NCI-H748 (cell line): ENCODE measurements at regions not wholly inside any gene's neighbourhood (a gene's known extent, or its start where the extent isn't known, plus 50 kb on each side); places are given as distances from the start of the nearest gene placed in this dataset.
A peak's percentile ranks its signal among the peaks of the same experiment; 100 is the strongest.

Experiments
- DNase-seq: peaks from one replicate; lab custom pipeline; 2025; ENCODE audit not compliant: unreplicated experiment; lab: John Stamatoyannopoulos, UW

DNA sequence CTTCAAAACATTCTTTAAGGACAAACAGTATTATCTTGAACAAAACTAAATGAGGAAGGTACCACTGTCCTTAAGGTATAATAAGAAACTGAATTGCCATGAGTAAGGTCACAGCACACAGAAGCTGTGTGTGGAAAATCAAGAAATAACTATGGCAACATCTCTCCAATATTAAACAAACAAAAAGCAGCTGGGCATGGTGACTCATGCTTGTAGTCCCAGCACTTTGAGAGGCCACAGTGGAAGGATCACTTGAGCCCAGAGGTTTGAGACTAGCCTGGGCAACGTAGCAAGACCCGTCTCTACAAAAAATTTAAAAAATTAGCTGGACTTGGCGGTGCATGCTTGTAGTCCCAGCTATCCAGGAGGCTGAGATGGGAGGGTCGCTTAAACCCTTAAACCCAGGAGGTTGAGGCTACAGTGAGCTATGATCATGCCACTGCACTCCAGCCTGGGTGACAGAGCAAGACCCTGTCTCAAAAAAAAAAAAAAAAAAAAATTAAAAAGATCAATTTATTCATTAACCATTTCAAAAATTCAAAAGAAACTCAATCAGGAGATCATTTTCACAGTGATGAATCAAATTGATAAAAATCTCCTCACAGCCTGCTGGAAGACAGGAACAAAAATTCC, 195.4 kb downstream of the SKIDA1 start:
- DNase-seq, result peak; percentile 42

- peak; percentile 22 for DNase-seq
Measured at GRCh38 chr10:21327289-21327993, 198.0 kb downstream of the SKIDA1 start.

GRCh38 chr10:21326594-21327288, 198.7 kb downstream of the SKIDA1 start:
- peak; percentile 5 for DNase-seq

DNA sequence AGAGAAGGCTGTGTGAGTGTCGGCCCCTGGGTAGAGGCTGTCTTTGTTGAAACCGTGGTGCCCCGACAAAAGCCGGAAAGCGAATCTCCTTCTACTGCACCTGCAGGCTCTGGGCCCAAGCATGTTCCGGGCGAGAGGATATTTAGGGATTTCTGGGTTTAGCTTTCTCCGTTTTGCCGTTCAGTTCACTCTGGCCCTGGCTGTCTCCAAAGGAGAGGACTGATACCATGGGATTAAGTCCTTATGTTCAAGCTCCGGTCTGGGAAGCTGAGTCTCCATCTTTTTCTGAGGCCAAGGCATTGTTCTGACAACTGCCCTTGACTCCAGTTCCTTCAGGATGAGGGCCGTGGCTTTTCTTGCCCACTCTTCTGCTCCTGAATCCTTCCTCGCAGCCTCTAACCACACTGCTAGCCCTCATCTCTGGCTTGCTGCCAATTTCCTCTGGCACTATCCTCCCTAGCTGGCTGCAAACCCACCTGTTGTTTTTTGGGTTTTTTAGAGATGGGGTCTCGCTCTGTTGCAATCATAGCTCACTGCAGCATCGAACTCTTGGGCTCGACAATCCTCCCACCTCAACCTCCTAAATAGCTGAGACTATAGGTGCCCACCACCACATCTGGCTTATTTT, 206.8 kb downstream of the SKIDA1 start:
- peak; percentile 38 for DNase-seq

DNA sequence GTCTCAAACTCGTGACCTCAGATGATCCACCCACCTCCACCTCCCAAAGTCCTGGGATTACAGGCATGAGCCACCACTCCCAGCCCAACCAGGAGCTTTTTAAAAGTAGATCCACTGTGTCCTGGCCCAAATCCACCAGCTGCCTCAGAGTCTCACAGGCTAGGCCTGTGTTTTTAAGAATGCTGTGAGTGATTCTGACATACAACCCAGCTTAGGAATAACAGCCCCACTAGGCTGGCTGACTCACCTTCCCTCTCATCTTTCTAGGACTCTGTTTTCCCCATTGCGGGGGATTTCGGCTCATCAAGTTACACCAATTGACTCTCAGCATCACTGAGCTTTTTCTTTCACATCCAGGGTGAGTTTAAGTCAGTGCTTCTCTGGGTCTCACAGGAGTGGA, 207.6 kb downstream of the SKIDA1 start:
- no peak for DNase-seq

GRCh38 chr10:21315645-21316220, 209.7 kb downstream of the SKIDA1 start:
- DNase-seq, result no peak

- no peak for DNase-seq
Measured at GRCh38 chr10:21314906-21315644, 210.4 kb downstream of the SKIDA1 start.

DNA sequence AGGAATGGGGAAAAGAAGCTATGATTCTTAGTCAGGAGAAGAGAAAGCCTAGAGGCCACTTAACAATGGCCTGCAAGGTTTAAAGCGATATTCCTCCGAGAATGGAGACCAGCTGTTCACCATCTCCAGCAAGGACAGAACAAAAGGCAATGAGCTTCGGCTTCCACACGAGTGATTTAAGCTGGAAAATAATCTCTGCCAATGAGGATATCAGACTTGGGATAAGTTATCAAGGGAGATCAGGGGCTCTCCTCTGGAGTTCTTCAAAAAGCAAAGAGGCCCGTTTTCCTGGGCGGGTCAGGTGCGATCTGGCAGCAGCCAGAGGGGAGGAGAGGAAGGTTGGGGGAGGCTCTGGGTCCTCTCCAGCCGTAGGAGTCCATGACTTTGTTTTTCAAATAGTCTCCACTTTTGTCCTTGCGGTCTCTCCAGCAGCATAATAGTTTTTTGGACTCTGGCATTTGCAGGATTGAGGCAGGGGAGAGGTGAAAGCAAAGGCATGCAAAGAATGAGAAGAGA, 211.3 kb downstream of the SKIDA1 start:
- no peak for DNase-seq

GRCh38 chr10:21313691-21314090, 211.8 kb downstream of the SKIDA1 start:
- no peak for DNase-seq

DNA sequence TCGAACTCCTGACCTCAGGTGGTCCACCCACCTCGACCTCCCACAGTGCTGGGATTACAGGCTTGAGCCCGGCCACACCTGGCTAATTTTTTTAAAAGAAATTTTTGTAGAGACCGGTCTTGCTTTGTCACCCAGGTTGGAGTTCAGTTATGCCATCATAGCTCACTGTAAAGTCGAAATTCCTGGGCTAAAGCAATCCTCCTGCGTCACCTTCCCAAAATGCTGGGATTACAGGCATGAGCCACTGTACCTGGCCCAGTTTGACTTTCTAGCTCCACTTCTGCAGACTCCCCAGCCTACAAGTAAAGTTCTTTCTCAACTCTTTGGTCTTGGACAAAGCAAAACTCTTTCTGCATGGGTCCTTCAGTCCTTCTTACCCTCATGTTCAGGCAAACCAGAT, 214.1 kb downstream of the SKIDA1 start:
- no peak for DNase-seq

DNA sequence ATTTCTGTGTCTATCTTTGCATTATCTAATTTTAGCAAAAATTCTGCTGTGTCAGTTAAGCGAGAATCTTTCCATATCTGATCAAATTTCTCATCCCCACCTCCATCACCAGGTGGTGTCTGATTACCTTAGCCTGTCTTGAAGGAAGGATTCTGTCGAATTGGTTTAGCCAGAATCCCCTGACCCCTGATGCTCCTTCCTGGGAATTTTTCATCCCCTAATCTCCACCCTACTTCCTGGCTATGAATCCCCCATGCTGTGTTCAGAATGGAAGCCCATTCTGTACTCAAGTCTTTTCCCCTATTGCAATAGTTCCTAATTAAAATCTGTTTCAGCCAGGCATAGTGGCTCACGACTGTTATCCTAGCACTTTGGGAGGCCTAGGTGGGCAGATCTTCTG, 216.1 kb downstream of the SKIDA1 start:
- DNase-seq, result no peak

DNA sequence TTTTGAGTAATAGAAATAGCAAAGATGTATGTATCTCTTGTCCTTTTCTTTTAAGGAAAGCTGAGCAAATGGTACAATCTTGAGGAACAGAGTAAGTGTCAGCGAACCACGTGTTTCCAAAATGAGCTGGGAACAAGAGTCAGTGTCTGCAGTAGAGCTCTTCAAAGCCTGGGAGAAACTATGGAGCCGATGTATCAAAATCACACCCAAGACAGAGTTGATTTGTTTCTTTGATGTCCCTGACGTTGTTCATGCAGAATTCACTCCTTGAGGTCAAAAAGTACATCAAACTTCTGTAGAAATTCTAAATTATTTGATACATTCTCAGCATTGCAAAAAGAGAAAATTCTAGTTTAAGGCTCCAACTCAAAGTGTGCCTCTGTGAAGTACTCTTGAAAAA, 216.5 kb downstream of the SKIDA1 start:
- no peak for DNase-seq

- no peak for DNase-seq
Measured at GRCh38 chr10:21308018-21308417, 217.5 kb downstream of the SKIDA1 start.

GRCh38 chr10:21304608-21305007, 220.9 kb downstream of the SKIDA1 start:
- no peak for DNase-seq

DNA sequence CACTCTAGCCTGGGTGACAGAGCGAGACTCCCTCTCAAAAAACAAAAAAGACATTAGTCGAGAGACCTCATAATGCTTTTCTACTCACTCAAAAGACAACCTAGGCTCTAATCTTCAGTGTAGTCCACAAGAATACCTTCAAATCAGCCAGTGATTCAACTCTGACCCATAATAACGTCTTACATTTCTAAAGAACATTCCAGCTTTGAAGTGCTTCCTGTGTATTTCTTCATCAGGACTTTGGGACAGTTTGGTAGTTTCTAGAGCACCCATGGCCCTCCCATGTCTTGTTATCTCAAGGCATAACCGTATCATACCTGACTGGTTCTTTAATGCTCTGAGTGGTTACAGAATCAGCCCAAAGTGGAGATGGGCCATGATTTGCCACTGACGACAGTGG, 221.3 kb downstream of the SKIDA1 start:
- no peak for DNase-seq

GRCh38 chr10:21300551-21300950, 224.9 kb downstream of the SKIDA1 start:
- DNase-seq, result no peak

GRCh38 chr10:21299330-21299729, 226.2 kb downstream of the SKIDA1 start:
- DNase-seq, result no peak

DNA sequence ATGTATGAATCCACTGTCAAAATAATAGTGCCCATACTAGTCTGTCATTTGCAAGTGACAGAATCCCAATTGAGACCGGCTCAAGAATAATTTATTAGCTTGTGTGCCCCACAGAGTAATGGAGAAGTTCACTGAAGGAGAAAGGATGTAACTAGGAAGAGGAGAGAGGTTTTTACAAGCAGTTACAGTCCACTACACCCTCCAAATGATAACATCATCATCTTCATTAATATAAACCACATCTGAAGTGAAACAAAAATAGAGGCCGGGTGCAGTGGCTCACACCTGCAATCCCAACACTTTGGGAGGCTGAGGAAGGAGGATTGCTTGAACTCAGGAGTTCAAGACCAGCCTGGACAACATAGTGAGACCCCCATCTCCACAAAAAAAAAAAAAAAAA, 226.8 kb downstream of the SKIDA1 start:
- no peak for DNase-seq

DNA sequence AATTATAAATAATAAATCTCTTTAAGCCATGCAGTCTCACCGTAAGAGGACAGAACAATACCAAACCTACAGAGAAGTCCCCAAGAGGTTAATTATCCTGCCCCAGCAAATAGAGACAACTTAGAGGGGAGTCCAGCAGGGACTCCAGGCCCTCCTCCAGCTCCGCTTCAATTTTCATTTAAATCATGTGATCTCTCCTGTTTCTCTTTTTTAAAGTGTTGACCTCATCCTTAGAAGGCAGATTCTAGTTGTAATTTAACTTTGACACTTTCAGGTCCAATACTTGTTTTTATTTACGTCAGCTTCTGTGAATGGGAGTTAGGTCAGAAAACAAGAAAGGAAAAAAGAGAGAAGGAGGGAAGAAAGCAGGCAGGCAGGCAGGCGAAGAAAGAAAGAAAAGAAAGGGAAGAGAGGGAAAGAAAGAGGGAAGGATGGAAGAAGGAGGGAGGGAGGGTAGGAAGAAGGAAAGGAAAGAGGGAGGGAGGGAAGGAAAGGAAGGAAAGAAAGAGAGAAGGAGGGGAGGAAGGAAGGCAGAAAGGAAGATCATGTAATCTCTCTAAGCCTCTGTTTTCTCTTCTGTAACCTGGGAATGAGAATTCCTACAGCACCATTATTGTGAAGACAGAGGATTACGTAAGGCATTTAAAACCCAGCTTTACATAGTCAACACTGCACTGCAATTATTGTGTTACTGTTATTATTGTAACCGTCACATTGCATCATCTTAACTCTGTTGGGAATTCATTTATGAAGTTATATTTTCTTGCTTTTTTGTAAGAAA, 227.7 kb downstream of the SKIDA1 start:
- no peak for DNase-seq
